ENCODE measurements at regions not wholly inside any gene's neighbourhood (a gene's known extent, or its start where the extent isn't known, plus 50 kb on each side); places are given as distances from the start of the nearest gene placed in this dataset.

DNA sequence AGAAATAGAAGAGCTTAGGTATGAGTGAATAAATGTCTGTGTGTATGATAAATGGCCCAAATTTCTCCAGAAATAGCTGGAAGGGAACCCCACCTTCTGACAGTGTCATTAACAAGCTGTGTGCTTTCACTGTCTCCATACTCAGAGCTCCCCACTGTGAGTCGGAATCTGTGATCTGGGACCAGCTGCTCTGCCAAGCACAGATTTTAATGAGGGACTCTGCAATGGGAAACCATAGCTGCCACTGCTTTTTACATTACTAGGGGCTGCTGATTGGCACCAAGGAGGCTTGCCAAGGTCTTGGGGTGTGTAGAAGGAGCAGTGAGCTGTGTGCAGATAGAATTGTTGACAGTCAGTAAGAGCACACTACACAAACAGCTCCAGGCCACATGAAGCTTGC is 244.2 kb upstream of the CCDC196 start:
- TF ChIP-seq, protein P1, sequence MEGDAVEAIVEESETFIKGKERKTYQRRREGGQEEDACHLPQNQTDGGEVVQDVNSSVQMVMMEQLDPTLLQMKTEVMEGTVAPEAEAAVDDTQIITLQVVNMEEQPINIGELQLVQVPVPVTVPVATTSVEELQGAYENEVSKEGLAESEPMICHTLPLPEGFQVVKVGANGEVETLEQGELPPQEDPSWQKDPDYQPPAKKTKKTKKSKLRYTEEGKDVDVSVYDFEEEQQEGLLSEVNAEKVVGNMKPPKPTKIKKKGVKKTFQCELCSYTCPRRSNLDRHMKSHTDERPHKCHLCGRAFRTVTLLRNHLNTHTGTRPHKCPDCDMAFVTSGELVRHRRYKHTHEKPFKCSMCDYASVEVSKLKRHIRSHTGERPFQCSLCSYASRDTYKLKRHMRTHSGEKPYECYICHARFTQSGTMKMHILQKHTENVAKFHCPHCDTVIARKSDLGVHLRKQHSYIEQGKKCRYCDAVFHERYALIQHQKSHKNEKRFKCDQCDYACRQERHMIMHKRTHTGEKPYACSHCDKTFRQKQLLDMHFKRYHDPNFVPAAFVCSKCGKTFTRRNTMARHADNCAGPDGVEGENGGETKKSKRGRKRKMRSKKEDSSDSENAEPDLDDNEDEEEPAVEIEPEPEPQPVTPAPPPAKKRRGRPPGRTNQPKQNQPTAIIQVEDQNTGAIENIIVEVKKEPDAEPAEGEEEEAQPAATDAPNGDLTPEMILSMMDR (IDR thresholded peaks at IDR 0.05; ENCODE audit: low read depth, low read length) = no peak
- no peak for TF ChIP-seq EZH2phosphoT487 (IDR thresholded peaks at IDR 0.05; ENCODE audit: low read depth)
